ENCODE measurements at regions not wholly inside any gene's neighbourhood (a gene's known extent, or its start where the extent isn't known, plus 50 kb on each side); places are given as distances from the start of the nearest gene placed in this dataset.

DNA sequence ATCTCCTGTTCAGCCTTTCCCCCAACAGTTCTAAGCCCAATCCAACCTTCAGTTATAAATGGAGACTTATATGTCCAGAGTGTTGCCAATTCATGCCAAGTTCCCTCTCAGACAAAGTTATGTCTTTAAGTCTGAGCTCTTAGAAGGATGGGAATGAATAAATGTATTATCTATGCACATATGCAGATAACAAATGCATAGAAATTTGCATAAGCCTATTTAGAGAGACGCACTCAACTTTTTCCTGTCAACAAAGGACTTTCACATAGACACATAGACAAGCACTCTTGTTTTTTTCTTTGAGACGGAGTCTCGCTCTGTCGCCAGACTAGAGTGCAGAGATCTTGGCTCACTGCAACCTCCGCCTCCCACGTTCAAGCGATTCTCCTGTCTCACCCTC, 95.1 kb downstream of the SOX9 start:
- no peak overlapping the region for H3K9ac ChIP-seq (ENCODE audit: low read length)
- H3K9me2 ChIP-seq (replicated peaks; ENCODE audit: insufficient read depth, low read length), result no peaks in the 10 kb centered on the region
- no peaks in the 10 kb centered on the region for H4K20me1 ChIP-seq (ENCODE audit: low read depth, low read length)
- H3K9me3 ChIP-seq (ENCODE audit: insufficient read depth, low read length), result no peaks in the 10 kb centered on the region
- TF ChIP-seq, protein P1, sequence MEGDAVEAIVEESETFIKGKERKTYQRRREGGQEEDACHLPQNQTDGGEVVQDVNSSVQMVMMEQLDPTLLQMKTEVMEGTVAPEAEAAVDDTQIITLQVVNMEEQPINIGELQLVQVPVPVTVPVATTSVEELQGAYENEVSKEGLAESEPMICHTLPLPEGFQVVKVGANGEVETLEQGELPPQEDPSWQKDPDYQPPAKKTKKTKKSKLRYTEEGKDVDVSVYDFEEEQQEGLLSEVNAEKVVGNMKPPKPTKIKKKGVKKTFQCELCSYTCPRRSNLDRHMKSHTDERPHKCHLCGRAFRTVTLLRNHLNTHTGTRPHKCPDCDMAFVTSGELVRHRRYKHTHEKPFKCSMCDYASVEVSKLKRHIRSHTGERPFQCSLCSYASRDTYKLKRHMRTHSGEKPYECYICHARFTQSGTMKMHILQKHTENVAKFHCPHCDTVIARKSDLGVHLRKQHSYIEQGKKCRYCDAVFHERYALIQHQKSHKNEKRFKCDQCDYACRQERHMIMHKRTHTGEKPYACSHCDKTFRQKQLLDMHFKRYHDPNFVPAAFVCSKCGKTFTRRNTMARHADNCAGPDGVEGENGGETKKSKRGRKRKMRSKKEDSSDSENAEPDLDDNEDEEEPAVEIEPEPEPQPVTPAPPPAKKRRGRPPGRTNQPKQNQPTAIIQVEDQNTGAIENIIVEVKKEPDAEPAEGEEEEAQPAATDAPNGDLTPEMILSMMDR (IDR thresholded peaks at IDR 0.05; ENCODE audit: insufficient read depth, low read length, poor library complexity, severe bottlenecking), result no peak
- no peaks in the 10 kb centered on the region for H3F3A ChIP-seq (ENCODE audit: insufficient read depth)
- no peaks in the 10 kb centered on the region for H3K36me3 ChIP-seq (ENCODE audit: low read length)
- H3K79me2 ChIP-seq (ENCODE audit: insufficient read depth, low read length), result no peaks in the 10 kb centered on the region
- no peak overlapping the region for H3K27ac ChIP-seq (ENCODE audit: low read depth, low read length)
- no peak overlapping the region for H3K4me2 ChIP-seq (ENCODE audit: low read depth, low read length, poor library complexity, severe bottlenecking)
- H3K4me3 ChIP-seq (ENCODE audit: insufficient read depth, low read length, poor library complexity, severe bottlenecking), result no peak overlapping the region
- no peaks in the 10 kb centered on the region for H3K27me3 ChIP-seq (ENCODE audit: low read length)
- no peak overlapping the region for H2AFZ ChIP-seq (ENCODE audit: low read depth, low read length, severe bottlenecking)

DNA sequence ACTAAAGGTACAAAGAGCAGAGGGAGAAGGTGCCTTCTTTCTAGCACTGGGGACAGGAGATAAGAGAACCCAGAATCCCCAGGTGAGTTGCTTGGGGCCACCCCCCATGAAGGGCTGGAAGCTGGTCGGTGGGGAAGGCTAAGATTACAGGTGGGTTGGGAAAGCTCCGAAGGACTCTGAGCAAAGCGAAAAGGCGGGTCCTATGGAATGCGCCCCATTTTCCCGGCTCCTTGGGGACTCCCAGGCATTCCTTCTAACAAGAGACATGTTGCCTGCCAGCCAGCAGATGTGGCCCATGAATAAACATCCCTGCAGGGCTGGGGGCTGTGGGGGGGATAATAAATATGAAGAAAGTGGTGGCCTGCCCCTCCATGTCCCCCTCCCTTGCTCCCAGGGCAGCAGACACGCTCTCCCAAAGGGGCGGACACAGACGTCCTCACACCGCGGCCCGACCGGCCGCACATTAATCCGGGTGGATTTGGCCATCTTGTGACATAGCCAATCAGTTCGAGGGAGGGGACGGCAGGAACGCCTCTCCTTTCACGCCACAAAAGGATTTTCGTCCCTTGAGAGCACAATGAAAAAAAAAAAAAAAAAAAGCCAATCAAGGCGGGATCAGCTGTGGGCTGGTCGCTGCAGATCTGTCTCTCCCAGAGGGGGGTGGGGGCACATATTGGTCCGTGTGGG, 98.5 kb downstream of the SOX9 start:
- Histone ChIP-seq H3K9me3 (ENCODE audit: insufficient read depth, low read length) (no peaks in the 10 kb centered on the region), H3K4me3 (ENCODE audit: insufficient read depth, low read length, poor library complexity, severe bottlenecking) (no peak overlapping the region), H3K9me2 (replicated peaks; ENCODE audit: insufficient read depth, low read length) (no peaks in the 10 kb centered on the region), H3K27me3 (ENCODE audit: low read length) (no peaks in the 10 kb centered on the region), H2AFZ (ENCODE audit: low read depth, low read length, severe bottlenecking) (no peak overlapping the region), H3K27ac (ENCODE audit: low read depth, low read length) (no peak overlapping the region), H3F3A (ENCODE audit: insufficient read depth) (no peaks in the 10 kb centered on the region), H4K20me1 (ENCODE audit: low read depth, low read length) (no peaks in the 10 kb centered on the region), H3K4me2 (ENCODE audit: low read depth, low read length, poor library complexity, severe bottlenecking) (no peak overlapping the region), H3K9ac (ENCODE audit: low read length) (no peak overlapping the region), H3K79me2 (ENCODE audit: insufficient read depth, low read length) (no peaks in the 10 kb centered on the region), H3K36me3 (ENCODE audit: low read length) (no peaks in the 10 kb centered on the region)
- TF ChIP-seq, protein P1 (IDR thresholded peaks at IDR 0.05; ENCODE audit: insufficient read depth, low read length, poor library complexity, severe bottlenecking), result no peak
- TF ChIP-seq EZH2phosphoT487 (conservative IDR thresholded peaks at IDR 0.05; ENCODE audit: low read length), result no peak

DNA sequence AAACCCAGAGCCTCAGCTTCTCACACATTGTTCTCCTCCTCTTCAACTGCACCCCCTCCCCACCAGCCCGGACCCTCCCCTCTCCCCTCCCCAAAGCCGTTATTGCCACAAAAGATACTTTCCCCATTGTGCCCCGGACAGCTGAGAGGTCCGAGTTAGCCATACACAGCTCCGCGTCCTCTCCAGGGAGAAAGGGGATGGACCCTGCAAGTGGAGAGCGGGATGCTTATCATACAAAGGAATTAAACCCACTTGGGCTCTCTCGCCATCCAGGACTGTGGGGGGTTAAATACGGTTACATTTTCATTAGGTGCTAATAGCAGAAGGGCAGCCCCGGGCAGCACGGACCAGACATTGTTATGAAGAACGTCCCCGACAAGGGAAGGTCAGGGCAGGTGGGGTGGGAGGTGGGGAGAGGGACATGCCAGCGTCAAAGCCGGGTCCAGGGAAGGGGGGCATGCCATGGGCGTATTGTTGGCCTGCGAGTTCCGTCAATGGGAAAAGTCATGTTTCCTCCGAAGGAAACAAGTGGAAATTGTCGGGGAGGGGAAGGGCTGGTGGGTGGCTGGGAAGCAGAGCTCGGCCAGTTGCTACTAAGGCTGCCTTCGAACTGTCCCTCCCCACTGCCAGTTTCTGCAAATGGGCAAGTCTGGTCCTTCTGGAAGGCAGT, 99.1 kb downstream of the SOX9 start:
- Histone ChIP-seq H3K79me2 (ENCODE audit: insufficient read depth, low read length) (no peaks in the 10 kb centered on the region), H3K4me2 (ENCODE audit: low read depth, low read length, poor library complexity, severe bottlenecking) (no peak overlapping the region), H3K9ac (ENCODE audit: low read length) (no peak overlapping the region), H3K36me3 (ENCODE audit: low read length) (no peaks in the 10 kb centered on the region), H4K20me1 (ENCODE audit: low read depth, low read length) (no peaks in the 10 kb centered on the region), H3K9me3 (ENCODE audit: insufficient read depth, low read length) (no peaks in the 10 kb centered on the region), H3K27ac (ENCODE audit: low read depth, low read length) (no peak overlapping the region), H3K9me2 (replicated peaks; ENCODE audit: insufficient read depth, low read length) (no peaks in the 10 kb centered on the region), H3K4me3 (ENCODE audit: insufficient read depth, low read length, poor library complexity, severe bottlenecking) (no peak overlapping the region), H2AFZ (ENCODE audit: low read depth, low read length, severe bottlenecking) (no peak overlapping the region), H3F3A (ENCODE audit: insufficient read depth) (no peaks in the 10 kb centered on the region), H3K27me3 (ENCODE audit: low read length) (no peaks in the 10 kb centered on the region)
- TF ChIP-seq EZH2phosphoT487 (conservative IDR thresholded peaks at IDR 0.05; ENCODE audit: low read length), result no peak
- TF ChIP-seq, protein P1 (IDR thresholded peaks at IDR 0.05; ENCODE audit: insufficient read depth, low read length, poor library complexity, severe bottlenecking), result no peak
